Fibroblast of skin of abdomen (primary cell): ENCODE measurements at regions not wholly inside any gene's neighbourhood (a gene's known extent, or its start where the extent isn't known, plus 50 kb on each side); places are given as distances from the start of the nearest gene placed in this dataset.
"Not testable (repeated sequence)": the region's sequence is repeated elsewhere in the genome, so short reads cannot be mapped to it uniquely, and the experiment has no call there.

Experiments
- DNase-seq: peaks from one replicate; pipeline ENCODE4 v3.0.0-alpha.2; 2013

DNA sequence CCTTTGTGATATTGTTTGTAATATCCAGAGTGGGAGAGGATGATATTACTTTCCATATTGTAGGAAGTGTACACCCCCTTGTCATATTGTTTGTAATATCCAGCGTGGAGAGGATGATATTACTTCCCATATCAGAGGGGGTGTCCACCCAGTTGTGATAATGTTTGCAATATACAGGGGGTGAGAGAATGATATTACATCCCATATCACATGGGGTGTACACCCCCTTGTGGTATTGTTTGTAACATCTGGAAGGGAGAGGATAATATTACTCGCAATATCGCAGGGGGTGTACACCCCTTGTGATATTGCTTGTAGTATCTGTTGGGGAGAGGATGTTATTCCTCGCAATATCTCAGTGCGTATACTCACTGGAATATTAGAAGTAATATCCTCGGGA lies 61.5 kb downstream of the PRSS23 start:
- DNase-seq: no peak

DNA sequence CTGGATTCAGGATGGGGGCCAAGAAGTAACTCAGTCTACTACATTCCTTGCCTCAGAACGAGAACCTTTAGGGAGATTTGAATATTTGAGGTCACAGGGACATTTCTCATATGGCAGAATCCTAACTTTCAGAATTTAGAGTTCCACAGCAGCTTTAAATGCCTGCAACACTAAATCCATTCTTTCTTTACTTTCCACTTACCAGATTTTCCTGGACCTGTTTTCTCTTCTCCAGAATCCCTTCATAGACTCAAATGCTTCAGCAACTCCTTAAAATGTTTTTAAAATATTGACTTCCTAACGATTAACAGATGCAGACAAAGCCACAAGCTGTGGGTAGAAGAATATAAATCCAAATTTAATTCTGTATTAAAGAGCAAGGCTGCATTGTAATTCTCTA lies 63.1 kb downstream of the PRSS23 start:
- DNase-seq: peak; percentile 15

DNA sequence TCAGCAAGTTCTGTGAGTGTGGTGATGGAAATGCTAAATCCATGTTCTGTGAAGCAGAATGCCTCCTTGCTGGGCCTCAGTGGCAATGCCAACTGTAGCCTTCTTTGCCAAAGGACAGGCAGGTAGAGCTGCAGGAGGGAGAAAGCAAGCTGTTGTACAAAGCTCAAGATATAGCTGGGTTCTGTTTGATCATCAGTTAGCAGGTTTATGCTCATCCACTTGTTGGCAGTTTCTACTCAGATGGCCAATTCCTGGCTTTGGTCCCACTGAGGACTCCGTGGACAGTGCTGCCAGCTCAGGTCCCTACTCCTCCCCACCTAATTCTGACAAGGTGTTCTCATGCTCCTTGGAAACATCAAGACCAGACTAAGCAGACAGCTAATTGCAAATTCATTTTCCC lies 65.1 kb downstream of the PRSS23 start:
- DNase-seq: no peak

DNA sequence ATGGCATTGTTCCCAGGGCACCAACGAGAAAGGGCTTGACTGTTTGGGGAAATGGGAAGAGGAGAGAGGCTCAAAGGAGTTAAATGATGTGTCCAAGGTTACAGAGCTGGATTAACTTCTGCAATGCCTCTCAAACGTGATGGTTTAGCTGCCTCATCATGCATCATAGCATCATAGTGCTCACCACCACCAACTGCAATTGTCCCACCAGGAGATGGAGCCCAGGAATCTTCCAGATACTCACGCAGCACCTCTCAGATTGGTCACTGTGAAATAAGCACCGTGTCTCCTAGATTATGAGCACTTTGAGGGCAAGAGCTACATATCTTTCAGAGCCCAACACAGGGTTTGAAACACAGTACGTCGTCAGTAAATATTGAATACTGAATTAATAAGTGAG lies 69.2 kb downstream of the PRSS23 start:
- no peak for DNase-seq

DNA sequence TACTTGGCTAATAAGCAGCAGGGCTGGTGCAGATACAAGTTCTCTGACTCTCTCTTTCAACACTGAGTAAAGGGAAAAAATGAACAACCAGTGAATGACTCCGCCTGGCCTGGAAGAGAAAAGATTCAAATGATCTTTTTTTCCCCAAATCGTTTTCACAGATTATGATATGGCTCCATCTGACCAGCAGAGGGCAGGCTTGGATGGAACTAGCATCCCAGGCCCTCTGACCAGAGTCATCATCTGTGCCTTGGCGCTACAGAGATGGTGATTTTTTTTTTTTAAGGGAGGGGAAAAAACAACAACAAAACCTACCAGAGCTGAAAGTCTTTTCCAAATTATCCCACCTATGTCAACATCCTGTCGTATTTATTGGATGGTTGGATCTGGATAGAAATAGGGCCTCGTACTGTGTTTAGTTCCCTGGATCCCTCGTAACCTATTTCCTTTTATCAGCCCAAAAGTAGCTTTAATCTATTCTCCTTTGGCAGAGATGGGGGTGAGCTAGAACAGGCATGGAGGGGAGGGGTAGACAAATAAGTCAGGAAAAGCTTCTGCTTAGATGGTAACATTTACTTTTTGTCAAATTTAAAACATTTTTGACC lies 69.7 kb downstream of the PRSS23 start:
- peak; percentile 60 for DNase-seq

DNA sequence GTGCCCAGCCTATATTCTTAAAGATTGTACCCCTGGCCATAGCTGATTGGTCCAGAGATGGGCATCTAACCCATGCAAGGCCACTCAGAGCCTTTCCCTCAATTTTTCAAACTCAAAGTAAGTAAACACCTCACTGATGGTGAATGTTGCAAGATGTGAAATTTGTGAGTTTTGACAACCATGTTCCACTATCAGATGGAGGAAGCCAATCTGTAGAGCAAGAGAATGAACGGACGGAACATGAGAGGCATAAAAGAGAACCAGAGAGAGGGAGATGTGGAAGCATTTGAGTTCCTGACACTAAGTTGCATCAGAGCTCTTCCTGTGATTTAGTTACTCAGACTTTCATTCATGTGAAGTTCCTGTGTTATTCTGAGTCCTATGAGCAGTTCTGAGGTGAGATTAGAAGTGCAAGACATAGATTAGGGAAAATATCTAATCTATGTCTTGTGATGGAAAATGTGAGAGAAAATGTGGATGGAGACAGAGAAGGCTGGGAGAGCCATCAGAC lies 73.3 kb downstream of the PRSS23 start:
- DNase-seq: no peak

DNA sequence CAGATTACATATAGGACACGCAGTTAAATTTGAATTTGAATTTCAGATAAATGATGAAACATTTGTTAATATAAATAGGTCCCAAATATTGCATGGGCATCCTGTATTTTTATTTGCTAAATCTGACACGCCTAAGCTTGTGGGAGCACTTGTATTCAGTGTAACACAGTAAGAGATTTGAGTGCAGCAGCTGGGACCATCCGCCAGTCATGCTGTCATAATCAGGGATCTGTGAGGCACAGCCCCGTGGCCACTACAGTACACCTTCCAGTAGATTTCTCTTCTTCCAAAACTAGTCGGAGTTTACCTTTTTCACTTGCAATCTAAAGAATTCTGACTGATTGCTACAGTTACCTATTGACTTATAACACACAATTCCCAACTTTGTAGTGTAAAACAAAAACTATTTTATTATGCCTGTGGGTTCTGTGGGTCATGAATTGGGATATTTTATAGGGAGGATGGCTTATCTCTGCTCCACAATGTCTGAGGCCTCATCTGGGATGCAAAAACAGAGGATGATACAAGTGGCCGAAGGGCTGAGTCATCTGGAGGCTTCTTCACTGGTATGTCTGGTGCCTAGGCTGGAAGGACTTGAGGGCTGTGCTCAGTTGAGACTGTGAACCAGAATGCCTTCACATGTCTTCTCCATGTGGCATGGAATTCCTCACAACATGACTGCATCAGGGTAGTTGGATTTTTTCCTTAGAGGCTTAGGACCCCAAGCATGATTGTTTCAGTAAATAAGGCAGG lies 74.1 kb downstream of the PRSS23 start:
- DNase-seq: peak; percentile 41

DNA sequence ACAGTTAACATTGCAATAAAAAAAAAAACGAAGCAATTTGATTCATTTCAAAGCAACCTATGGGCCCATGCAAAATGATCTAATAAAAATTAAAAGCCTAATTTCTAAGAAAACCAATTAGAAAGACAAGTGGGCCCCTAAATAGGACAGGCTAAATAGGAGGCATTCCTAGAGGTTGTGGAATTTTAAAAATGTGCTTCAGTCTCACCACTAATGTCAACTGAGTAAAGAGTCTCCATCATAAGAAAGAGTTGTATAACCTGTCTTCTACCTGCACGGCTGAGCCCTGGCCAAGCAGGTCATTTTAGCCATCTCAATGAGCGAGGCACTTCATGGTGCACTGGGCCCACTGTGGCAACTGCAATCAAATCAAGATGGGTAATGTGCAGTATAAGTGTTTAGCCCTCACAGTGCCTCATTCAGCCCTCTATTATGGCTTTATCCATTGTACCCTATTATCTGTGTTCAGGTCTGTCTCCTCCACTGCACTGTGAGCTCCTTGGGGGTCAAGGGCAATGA lies 76.4 kb downstream of the PRSS23 start:
- no peak for DNase-seq

DNA sequence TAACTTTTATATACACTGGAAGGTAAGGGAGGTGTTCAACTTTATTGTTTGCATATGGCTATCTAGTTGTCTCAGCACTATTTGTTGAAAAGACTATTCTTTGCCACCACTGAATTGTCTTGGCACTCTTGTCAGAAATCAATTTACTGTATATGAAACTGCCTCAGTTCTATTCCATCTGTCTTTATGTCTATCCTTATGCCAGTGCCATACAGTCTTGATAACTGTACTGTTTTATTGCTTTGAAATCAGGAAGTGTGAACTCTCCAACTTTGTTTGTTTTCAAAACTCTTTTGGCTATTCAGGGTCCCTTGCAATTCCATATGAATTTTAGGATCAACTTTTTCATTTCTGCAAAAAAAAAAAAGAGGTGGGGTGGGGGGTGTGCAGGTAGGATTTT lies 77.2 kb downstream of the PRSS23 start:
- no peak for DNase-seq

DNA sequence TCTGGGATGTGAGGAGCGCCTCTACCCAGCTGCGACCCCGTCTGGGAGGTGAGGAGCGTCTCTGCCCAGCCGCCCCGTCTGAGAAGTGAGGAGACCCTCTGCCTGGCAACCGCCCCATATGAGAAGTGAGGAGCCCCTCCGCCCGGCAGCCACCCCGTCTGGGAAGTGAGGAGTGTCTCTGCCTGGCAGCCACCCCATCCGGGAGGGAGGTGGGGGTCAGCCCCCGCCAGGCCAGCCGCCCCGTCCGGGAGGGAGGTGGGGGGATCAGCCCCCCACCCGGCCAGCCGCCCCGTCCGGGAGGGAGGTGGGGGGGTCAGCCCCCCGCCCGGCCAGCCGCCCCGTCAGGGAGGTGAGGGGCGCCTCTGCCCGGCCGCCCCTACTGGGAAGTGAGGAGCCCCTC lies 76.0 kb downstream of the FZD4 start:
- not testable (repeated sequence) for DNase-seq

DNA sequence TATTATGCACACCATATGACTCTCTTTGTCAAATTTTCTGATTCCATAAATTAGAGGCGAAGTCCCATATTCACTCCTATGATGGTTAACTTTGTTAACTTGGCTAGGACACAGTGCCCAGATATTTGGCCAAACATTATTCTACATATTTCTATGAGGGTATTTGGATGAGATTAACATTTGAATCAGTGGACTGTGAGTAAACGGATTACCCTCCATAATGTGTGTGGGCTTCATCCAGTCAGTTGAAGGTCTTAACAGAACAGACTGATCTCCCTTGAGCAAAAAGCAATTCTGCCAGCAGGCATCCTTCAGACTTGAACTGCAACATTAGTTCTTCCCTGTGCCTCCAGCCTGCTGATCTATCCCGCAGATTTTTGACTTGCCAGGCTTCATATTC lies 69.9 kb downstream of the FZD4 start:
- no peak for DNase-seq

DNA sequence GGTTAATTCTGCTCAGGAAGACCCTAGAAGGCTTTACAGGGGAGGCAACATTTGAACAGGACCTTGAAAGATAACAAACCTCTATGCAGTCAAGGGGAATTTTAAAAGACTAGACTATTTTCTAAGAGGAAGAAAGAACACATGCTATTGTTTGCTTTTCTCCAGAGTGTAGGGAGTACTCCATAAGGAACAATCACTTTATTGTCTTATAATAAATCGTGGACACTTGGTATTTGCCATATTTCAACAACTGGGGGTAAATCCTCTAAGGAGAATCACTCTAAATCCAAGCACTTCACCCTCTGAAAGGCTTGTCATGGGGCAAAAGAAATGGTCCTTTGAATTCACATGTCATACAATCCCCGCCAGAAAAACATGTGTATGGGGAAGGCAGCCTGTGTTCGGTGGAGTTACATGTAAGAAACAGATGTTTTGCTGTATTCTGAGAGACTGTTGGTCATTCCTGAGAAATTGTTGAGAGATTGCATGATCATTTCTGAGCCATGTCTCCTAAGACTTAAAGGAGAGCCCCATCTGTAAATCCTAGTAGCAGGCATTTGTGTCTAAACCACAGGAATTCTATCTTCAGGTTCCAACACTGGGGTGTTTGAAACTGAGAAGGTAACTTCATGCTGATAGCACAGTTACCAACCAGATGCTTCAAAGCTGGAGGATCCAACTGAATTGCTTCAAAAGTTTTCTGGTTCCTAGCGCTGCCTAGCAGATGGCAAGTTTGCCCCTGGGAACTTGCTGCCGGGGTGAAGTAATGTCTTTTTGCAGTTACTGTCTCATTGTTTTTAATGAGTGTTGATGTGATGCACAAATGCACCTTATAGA lies 66.8 kb downstream of the FZD4 start:
- DNase-seq: peak; percentile 95

DNA sequence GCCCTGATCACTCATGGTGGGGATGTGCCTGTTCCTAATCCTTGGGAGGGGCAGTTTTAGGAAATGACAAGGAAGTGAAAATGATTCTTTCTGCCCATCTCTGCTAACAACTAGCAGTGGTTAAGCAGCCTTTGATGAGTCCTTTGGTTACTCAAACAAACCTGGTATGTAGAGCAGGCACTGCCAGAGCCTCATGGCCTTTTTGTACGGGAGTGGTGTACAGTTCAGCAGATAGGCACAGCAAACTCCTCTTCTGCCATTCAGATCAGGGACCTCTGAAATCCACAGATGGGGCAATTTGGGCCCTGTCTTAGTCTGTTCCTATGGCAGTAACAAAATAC lies 66.2 kb downstream of the FZD4 start:
- no peak for DNase-seq

DNA sequence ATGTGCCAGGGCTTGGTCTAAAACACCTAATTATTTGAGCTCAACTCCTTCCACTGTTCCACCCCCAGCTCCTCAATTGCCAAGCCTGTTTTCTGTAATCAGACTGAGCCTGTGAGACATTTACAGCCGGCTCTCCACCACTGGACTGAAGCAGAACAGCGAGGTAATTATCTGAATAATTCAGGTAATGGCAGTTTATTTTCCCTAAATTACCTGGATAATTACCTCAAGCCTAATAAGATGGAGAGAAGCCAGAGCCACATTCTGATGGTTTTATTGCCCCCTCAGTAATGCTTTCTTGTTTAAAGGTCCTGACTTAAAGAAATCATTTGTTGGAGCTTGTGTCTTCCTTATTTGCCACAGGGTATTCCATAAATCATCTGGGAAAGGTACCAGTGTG lies 64.2 kb downstream of the FZD4 start:
- no peak for DNase-seq

DNA sequence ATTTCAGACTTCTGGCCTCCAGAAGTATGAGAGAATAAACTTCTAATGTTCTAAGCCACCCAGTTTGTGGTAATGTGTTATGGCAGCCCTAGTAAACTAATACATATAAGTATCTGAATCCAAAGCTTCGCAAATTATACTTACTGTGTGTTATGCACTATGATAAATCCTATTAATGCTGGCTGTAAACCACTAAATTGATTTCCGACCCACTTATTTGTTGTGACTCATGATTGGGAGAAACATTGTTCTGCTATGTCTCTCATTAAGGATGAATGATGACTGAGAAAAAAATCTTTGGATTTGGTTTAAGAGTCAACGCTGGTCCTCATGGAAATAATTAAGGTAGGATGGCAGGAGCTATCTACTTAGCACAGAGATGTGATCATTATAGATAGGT lies 62.0 kb downstream of the FZD4 start:
- no peak for DNase-seq
